ENCODE measurements at regions not wholly inside any gene's neighbourhood (a gene's known extent, or its start where the extent isn't known, plus 50 kb on each side); places are given as distances from the start of the nearest gene placed in this dataset.

GRCh38 chr3:106588739-106589138 is 719.9 kb upstream of the CBLB start (continued):
- no peak for TF ChIP-seq STAT1 (IDR thresholded peaks at IDR 0.05; ENCODE audit: unreplicated experiment)
- TF ChIP-seq CREB1 (CRISPR knock-in tag; IDR thresholded peaks at IDR 0.05; ENCODE audit: low read depth), result no peak
- no peak for TF ChIP-seq REST (IDR thresholded peaks at IDR 0.05; ENCODE audit: unreplicated experiment)

- ATAC-seq (no peak), DNase-seq (ENCODE audit: low spot score) (no peak)
- no peaks in the 10 kb centered on the region for H3K9me2 ChIP-seq (ENCODE audit: insufficient read depth)
- Mint-ChIP-seq H3K4me3 (no peak overlapping the region), H3K36me3 (ENCODE audit: low read depth) (no peaks in the 10 kb centered on the region), H3K9me3 (no peaks in the 10 kb centered on the region), H3K4me1 (no peaks in the 10 kb centered on the region), H3K27ac (no peak overlapping the region), H3K27me3 (ENCODE audit: insufficient read depth, low read depth, poor library complexity) (no peaks in the 10 kb centered on the region)
- no peaks in the 10 kb centered on the region for H3K36me3 ChIP-seq (ENCODE audit: insufficient read depth)
- H4K20me1 ChIP-seq (replicated peaks; ENCODE audit: insufficient read depth), result no peaks in the 10 kb centered on the region
- H2AFZ ChIP-seq, result peak overlapping the region; percentile 72; the same call in 1 of the 2 replicates
- no peak overlapping the region for H3K4me3 ChIP-seq
- no peaks in the 10 kb centered on the region for H3K4me1 ChIP-seq (ENCODE audit: insufficient read depth)
- H3K79me2 ChIP-seq (replicated peaks; ENCODE audit: insufficient read depth), result no peaks in the 10 kb centered on the region
- H3K4me2 ChIP-seq, result no peak overlapping the region
- H3K27ac ChIP-seq (ENCODE audit: low read depth), result no peak overlapping the region
- no peaks in the 10 kb centered on the region for H3F3A ChIP-seq (replicated peaks; ENCODE audit: low read depth)
- H3K27me3 ChIP-seq (ENCODE audit: insufficient read depth), result no peaks in the 10 kb centered on the region
- no peak for TF ChIP-seq REST (IDR thresholded peaks at IDR 0.05; ENCODE audit: unreplicated experiment)
- no peak for TF ChIP-seq NANOG (IDR thresholded peaks at IDR 0.05; ENCODE audit: borderline replicate concordance)
- TF ChIP-seq ZNF462 (CRISPR knock-in tag; IDR thresholded peaks at IDR 0.05), result no peak
- TF ChIP-seq ETS1 (IDR thresholded peaks at IDR 0.05), result no peak
- no peak for TF ChIP-seq ZNF331 (CRISPR knock-in tag; IDR thresholded peaks at IDR 0.05; ENCODE audit: low read depth)
- no peak for TF ChIP-seq ZNF114 (CRISPR knock-in tag; IDR thresholded peaks at IDR 0.05)
- TF ChIP-seq CREB1 (CRISPR knock-in tag; IDR thresholded peaks at IDR 0.05; ENCODE audit: low read depth), result no peak
- TF ChIP-seq EZH2 (IDR thresholded peaks at IDR 0.05; ENCODE audit: low read depth, unreplicated experiment), result no peak
- TF ChIP-seq JUNB (IDR thresholded peaks at IDR 0.05; ENCODE audit: unreplicated experiment), result no peak
- TF ChIP-seq POLR2AphosphoS5 (IDR thresholded peaks at IDR 0.05; ENCODE audit: low read depth), result no peak
These were observed 720.6 kb upstream of the CBLB start for GRCh38 chr3:106589311-106589942.

All from GM23338 (cell line).